ENCODE measurements at regions not wholly inside any gene's neighbourhood (a gene's known extent, or its start where the extent isn't known, plus 50 kb on each side); places are given as distances from the start of the nearest gene placed in this dataset.

GRCh38 chr2:37560241-37560848 lies 111.1 kb downstream of the CDC42EP3 start:
- DNase-seq (no peak), ATAC-seq (no peak)
- Histone ChIP-seq H3K27me3 (ENCODE audit: insufficient read depth in 3 of 3, low read length in 2 of 3) (no peaks in the 10 kb centered on the region), H3K36me3 (ENCODE audit: insufficient read depth in 1 of 2, low read depth in 1 of 2) (no peaks in the 10 kb centered on the region), H3K4me3 (no peak overlapping the region), H3K9me3 (no peaks in the 10 kb centered on the region), H3K27ac (no peak overlapping the region), H3K4me1 (peaks cover 9% of the 10 kb centered on the region)
- no peak for TF ChIP-seq CTCF (IDR thresholded peaks at IDR 0.05)
- intact Hi-C loops (cut with DNase I): no loop called here
- 83 to 93% (median 86%) methylated on average over 5 of the region's 5 CpGs for WGBS, 3 donors

- H3K27ac ChIP-seq: peak overlapping the region; percentile 1
- WGBS, 3 donors: 51 to 66% (median 57%) methylated on average over 4 of the region's 4 CpGs
- H3K36me3 ChIP-seq (ENCODE audit: insufficient read depth in 1 of 2, low read depth in 1 of 2): no peaks in the 10 kb centered on the region
- TF ChIP-seq CTCF (IDR thresholded peaks at IDR 0.05): no peak
- no peaks in the 10 kb centered on the region for H3K27me3 ChIP-seq (ENCODE audit: insufficient read depth in 3 of 3, low read length in 2 of 3)
- ATAC-seq (peak in 1 of 4 donors; percentile 23), DNase-seq (no peak)
- H3K4me3 ChIP-seq: no peak overlapping the region
- peaks cover 9% of the 10 kb centered on the region for H3K4me1 ChIP-seq
- no peaks in the 10 kb centered on the region for H3K9me3 ChIP-seq
- intact Hi-C loops (cut with DNase I): no loop called here
Measured at GRCh38 chr2:37560863-37561614, 110.4 kb downstream of the CDC42EP3 start.

GRCh38 chr2:37561615-37562569 lies 109.5 kb downstream of the CDC42EP3 start:
- WGBS, 3 donors: 44 to 63% (median 53%) methylated on average over 5 of the region's 5 CpGs
- H3K4me3 ChIP-seq: no peak overlapping the region
- DNase-seq (no peak), ATAC-seq (peak; percentile 80 to 93 (median 83))
- intact Hi-C loops (cut with DNase I): no loop called here
- peaks cover 9% of the 10 kb centered on the region for H3K4me1 ChIP-seq
- peak overlapping the region; percentile 1 for H3K27ac ChIP-seq
- H3K27me3 ChIP-seq (ENCODE audit: insufficient read depth in 3 of 3, low read length in 2 of 3): no peaks in the 10 kb centered on the region
- TF ChIP-seq CTCF (IDR thresholded peaks at IDR 0.05): no peak
- H3K36me3 ChIP-seq (ENCODE audit: insufficient read depth in 1 of 2, low read depth in 1 of 2): no peaks in the 10 kb centered on the region
- no peaks in the 10 kb centered on the region for H3K9me3 ChIP-seq

GRCh38 chr2:37563375-37564015 lies 107.9 kb downstream of the CDC42EP3 start:
- Histone ChIP-seq H3K27me3 (ENCODE audit: insufficient read depth in 3 of 3, low read length in 2 of 3) (no peaks in the 10 kb centered on the region), H3K36me3 (ENCODE audit: insufficient read depth in 1 of 2, low read depth in 1 of 2) (no peaks in the 10 kb centered on the region), H3K9me3 (no peaks in the 10 kb centered on the region), H3K4me3 (no peak overlapping the region), H3K4me1 (peaks cover 9% of the 10 kb centered on the region), H3K27ac (no peak overlapping the region)
- 59 to 81% (median 70%) methylated on average over 6 of the region's 6 CpGs for WGBS, 3 donors
- ATAC-seq (no peak), DNase-seq (no peak)
- no peak for TF ChIP-seq CTCF (IDR thresholded peaks at IDR 0.05)
- intact Hi-C loops (cut with DNase I): no loop called here

Measured in psoas muscle (tissue), 7 donors.